ENCODE measurements at regions not wholly inside any gene's neighbourhood (a gene's known extent, or its start where the extent isn't known, plus 50 kb on each side); places are given as distances from the start of the nearest gene placed in this dataset.

DNA sequence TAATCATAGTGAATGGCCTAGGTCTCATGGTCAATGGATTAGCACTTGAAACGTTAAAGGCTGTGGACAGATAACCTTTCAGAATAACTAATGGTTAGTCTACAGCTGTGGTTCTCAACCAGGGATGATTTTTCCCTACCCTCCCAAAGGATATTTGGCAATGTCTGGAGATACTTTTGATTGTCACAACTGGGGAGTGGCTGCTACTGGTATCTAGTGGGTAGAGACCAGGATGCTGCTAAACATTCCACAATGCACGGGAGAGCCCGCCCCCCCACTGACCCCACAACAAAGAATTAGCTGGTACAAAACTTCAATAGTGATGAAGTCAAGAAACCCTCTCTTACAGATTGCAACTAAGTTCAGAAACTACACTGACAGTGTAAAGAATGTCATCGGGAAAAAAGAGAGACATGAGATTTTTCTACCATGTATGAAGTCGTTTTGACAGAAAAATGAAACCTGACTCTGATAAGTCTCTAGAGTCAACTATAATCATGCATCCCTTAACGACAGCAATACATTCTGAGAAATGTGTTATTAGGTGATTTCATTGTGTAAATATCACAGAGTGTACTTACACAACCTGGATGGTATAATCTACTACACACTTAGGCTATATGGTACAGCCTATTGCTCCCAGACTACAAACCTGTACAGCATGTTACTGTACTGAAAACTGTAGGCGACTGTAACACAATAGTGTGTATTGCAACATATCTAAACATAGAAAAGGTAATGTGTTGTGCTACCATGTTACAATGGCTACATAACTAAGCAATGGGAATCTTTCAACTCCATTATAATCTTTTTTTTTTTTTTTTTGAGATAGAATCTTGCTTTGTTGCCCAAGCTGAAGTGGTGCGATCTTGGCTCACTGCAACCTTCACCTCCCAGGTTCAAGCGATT lies 49.7 kb upstream of the PRDX6 start (continued):
- no peak for TF ChIP-seq PHF8 (conservative IDR thresholded peaks at IDR 0.05; ENCODE audit: low read depth, low read length)

All from H1 (cell line).